NCI-H510A treated with DMSO at 0.1 percent for 48 hours (cell line): ENCODE measurements at regions not wholly inside any gene's neighbourhood (a gene's known extent, or its start where the extent isn't known, plus 50 kb on each side); places are given as distances from the start of the nearest gene placed in this dataset.

Experiments
- DNase-seq: peaks from one replicate; lab custom pipeline; 2025; lab: John Stamatoyannopoulos, UW

- DNase-seq, result no peak
Observed at GRCh38 chr4:166491635-166492034, 618.6 kb downstream of the TLL1 start.

GRCh38 chr4:166493924-166494345 lies 620.9 kb downstream of the TLL1 start:
- DNase-seq, result no peak

GRCh38 chr4:166498546-166498945 lies 625.5 kb downstream of the TLL1 start:
- no peak for DNase-seq

GRCh38 chr4:166499820-166500219 lies 626.8 kb downstream of the TLL1 start:
- no peak for DNase-seq

- DNase-seq, result no peak
Observed at GRCh38 chr4:166501941-166502382, 628.9 kb downstream of the TLL1 start.

GRCh38 chr4:166502660-166503059 lies 629.6 kb downstream of the TLL1 start:
- DNase-seq, result no peak

- no peak for DNase-seq
Observed at GRCh38 chr4:166506051-166506450, 633.0 kb downstream of the TLL1 start.

GRCh38 chr4:166512267-166512666 lies 639.2 kb downstream of the TLL1 start:
- DNase-seq, result no peak

GRCh38 chr4:166518315-166518714 lies 645.3 kb downstream of the TLL1 start:
- peak; percentile 25 for DNase-seq

GRCh38 chr4:166518776-166519175 lies 645.7 kb downstream of the TLL1 start:
- DNase-seq, result peak; percentile 52

- no peak for DNase-seq
Observed at GRCh38 chr4:166519774-166520173, 646.7 kb downstream of the TLL1 start.

GRCh38 chr4:166527500-166527899 lies 654.5 kb downstream of the TLL1 start:
- no peak for DNase-seq

- no peak for DNase-seq
Observed at GRCh38 chr4:166531703-166532102, 658.7 kb downstream of the TLL1 start.

GRCh38 chr4:166535865-166536264 lies 662.8 kb downstream of the TLL1 start:
- DNase-seq, result no peak

- DNase-seq, result no peak
Observed at GRCh38 chr4:166538491-166539005, 665.5 kb downstream of the TLL1 start.

- no peak for DNase-seq
Observed at GRCh38 chr4:166546009-166546408, 673.0 kb downstream of the TLL1 start.

GRCh38 chr4:166577639-166578038 lies 656.7 kb downstream of the SPOCK3 start:
- DNase-seq, result no peak

- no peak for DNase-seq
Observed at GRCh38 chr4:166585491-166585890, 648.8 kb downstream of the SPOCK3 start.

- peak; percentile 23 for DNase-seq
Observed at GRCh38 chr4:166594326-166594946, 639.9 kb downstream of the SPOCK3 start.

GRCh38 chr4:166600264-166600663 lies 634.0 kb downstream of the SPOCK3 start:
- DNase-seq, result no peak

GRCh38 chr4:166602068-166602467 lies 632.2 kb downstream of the SPOCK3 start:
- DNase-seq, result no peak

- no peak for DNase-seq
Observed at GRCh38 chr4:166622425-166622977, 611.8 kb downstream of the SPOCK3 start.

GRCh38 chr4:166625018-166625637 lies 609.2 kb downstream of the SPOCK3 start:
- DNase-seq, result no peak
